Transverse colon (tissue), 3 donors: ENCODE measurements at regions not wholly inside any gene's neighbourhood (a gene's known extent, or its start where the extent isn't known, plus 50 kb on each side); places are given as distances from the start of the nearest gene placed in this dataset.

ENCODE experiments used
- POLR2A ChIP-seq: fragments of 450-650 bp; IDR thresholded peaks from one replicate; pipeline ENCODE4 v1.6.1; 2016; ENCODE audit warnings: antibody characterized with exemption, mild to moderate bottlenecking, moderate library complexity
- POLR2AphosphoS5 ChIP-seq, 3 donors: sonication (generic); formaldehyde crosslinking; IDR thresholded peaks; one replicate each; pipeline ENCODE4 v1.6.1; 2016; ENCODE audit warnings: antibody characterized with exemption in 3 of 3

DNA sequence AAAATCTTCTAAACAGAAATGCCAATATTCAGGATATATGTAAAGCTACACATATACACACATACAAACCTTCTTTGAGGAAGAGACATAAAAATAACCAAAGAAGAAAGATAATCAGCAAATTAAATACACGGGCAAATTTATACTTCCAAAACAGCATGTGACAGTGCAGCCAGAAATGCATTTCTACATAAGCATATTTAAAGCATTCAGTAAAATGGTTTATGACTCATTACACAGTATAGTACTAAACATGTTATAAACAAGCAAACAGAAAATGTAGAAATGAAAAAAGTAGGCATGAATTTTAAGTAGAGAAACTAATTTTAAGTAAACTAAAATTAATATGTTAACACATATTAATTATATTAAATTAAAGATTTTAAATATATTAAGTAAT is 1717.2 kb downstream of the OTOL1 start:
- no peak for TF ChIP-seq POLR2AphosphoS5 (IDR thresholded peaks at IDR 0.05)
- no peak for TF ChIP-seq POLR2A
